ENCODE measurements at regions not wholly inside any gene's neighbourhood (a gene's known extent, or its start where the extent isn't known, plus 50 kb on each side); places are given as distances from the start of the nearest gene placed in this dataset.
"Not testable (repeated sequence)": the region's sequence is repeated elsewhere in the genome, so short reads cannot be mapped to it uniquely, and the experiment has no call there.

GRCh38 chr13:71213252-71213821 lies 653.7 kb downstream of the DACH1 start:
- no peak for DNase-seq

- no peak for DNase-seq
Measured at GRCh38 chr13:71210861-71211260, 656.1 kb downstream of the DACH1 start.

- DNase-seq = no peak
Measured at GRCh38 chr13:71209217-71209616, 657.8 kb downstream of the DACH1 start.

- not testable (repeated sequence) for DNase-seq
Measured at GRCh38 chr13:71184583-71184982, 682.4 kb downstream of the DACH1 start.

GRCh38 chr13:71183352-71183751 lies 683.7 kb downstream of the DACH1 start:
- DNase-seq = not testable (repeated sequence)

GRCh38 chr13:71171740-71172139 lies 695.3 kb downstream of the DACH1 start:
- DNase-seq = no peak

GRCh38 chr13:71169180-71169579 lies 697.8 kb downstream of the DACH1 start:
- DNase-seq = peak; percentile 28

- DNase-seq = no peak
Measured at GRCh38 chr13:71156550-71156949, 710.5 kb downstream of the DACH1 start.

- DNase-seq = peak; percentile 71
Measured at GRCh38 chr13:71149498-71150363, 717.3 kb downstream of the DACH1 start.

GRCh38 chr13:71149046-71149445 lies 718.0 kb downstream of the DACH1 start:
- peak; percentile 76 for DNase-seq

GRCh38 chr13:71148396-71148795 lies 718.6 kb downstream of the DACH1 start:
- DNase-seq = peak; percentile 76

GRCh38 chr13:71144883-71145282 lies 722.1 kb downstream of the DACH1 start:
- no peak for DNase-seq

GRCh38 chr13:71137101-71137500 lies 729.9 kb downstream of the DACH1 start:
- DNase-seq = no peak

GRCh38 chr13:71124230-71124629 lies 742.8 kb downstream of the DACH1 start:
- DNase-seq = no peak

- DNase-seq = peak; percentile 84
Measured at GRCh38 chr13:71118779-71119364, 748.1 kb downstream of the DACH1 start.

GRCh38 chr13:71117920-71118319 lies 749.1 kb downstream of the DACH1 start:
- DNase-seq = no peak

- no peak for DNase-seq
Measured at GRCh38 chr13:71115301-71115700, 751.7 kb downstream of the DACH1 start.

GRCh38 chr13:71096421-71096820 lies 770.6 kb downstream of the DACH1 start:
- no peak for DNase-seq

GRCh38 chr13:71090990-71091389 lies 776.0 kb downstream of the DACH1 start:
- DNase-seq = peak; percentile 76

GRCh38 chr13:71089056-71089455 lies 777.9 kb downstream of the DACH1 start:
- DNase-seq = no peak

GRCh38 chr13:71087432-71087831 lies 779.6 kb downstream of the DACH1 start:
- DNase-seq = no peak

GRCh38 chr13:71087006-71087405 lies 780.0 kb downstream of the DACH1 start:
- DNase-seq = no peak

GRCh38 chr13:71082631-71083030 lies 784.4 kb downstream of the DACH1 start:
- DNase-seq = no peak

- DNase-seq = no peak
Measured at GRCh38 chr13:71079638-71080037, 787.4 kb downstream of the DACH1 start.
